ENCODE measurements at regions not wholly inside any gene's neighbourhood (a gene's known extent, or its start where the extent isn't known, plus 50 kb on each side); places are given as distances from the start of the nearest gene placed in this dataset.

DNA sequence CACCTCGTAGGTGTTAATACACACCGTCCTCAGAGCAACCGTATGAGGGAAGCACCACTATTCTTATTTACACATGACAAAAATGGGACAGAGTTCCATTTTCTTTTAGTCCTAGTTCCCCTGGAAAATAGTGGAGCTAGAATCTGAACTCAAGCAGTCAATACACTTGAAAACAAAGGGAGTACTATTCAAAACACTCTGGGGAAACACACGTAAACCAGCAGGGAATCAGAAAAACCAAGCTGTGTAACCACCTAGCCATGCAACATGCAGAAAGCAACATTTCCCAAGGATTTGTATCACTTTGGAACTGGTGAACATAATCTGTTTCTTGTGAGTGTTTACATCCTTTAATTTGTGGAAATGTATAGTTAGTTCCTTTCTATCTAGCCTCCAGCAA is 208.2 kb downstream of the UBE2E3 start:
- no peak overlapping the region for H3K4me3 Mint-ChIP-seq (ENCODE audit: unreplicated experiment)
- H3K27ac Mint-ChIP-seq (ENCODE audit: unreplicated experiment), result no peak overlapping the region
- TF ChIP-seq, protein P1, sequence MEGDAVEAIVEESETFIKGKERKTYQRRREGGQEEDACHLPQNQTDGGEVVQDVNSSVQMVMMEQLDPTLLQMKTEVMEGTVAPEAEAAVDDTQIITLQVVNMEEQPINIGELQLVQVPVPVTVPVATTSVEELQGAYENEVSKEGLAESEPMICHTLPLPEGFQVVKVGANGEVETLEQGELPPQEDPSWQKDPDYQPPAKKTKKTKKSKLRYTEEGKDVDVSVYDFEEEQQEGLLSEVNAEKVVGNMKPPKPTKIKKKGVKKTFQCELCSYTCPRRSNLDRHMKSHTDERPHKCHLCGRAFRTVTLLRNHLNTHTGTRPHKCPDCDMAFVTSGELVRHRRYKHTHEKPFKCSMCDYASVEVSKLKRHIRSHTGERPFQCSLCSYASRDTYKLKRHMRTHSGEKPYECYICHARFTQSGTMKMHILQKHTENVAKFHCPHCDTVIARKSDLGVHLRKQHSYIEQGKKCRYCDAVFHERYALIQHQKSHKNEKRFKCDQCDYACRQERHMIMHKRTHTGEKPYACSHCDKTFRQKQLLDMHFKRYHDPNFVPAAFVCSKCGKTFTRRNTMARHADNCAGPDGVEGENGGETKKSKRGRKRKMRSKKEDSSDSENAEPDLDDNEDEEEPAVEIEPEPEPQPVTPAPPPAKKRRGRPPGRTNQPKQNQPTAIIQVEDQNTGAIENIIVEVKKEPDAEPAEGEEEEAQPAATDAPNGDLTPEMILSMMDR (IDR thresholded peaks at IDR 0.05), result no peak
- H3K36me3 Mint-ChIP-seq (ENCODE audit: low read depth), result no peaks in the 10 kb centered on the region
- DNase-seq (ENCODE audit: low spot score), result no peak
- H3K4me1 Mint-ChIP-seq (ENCODE audit: low read depth), result no peaks in the 10 kb centered on the region
- H3K27me3 Mint-ChIP-seq (ENCODE audit: low read depth), result no peaks in the 10 kb centered on the region
- H3K9me3 Mint-ChIP-seq (ENCODE audit: low read depth), result no peaks in the 10 kb centered on the region

DNA sequence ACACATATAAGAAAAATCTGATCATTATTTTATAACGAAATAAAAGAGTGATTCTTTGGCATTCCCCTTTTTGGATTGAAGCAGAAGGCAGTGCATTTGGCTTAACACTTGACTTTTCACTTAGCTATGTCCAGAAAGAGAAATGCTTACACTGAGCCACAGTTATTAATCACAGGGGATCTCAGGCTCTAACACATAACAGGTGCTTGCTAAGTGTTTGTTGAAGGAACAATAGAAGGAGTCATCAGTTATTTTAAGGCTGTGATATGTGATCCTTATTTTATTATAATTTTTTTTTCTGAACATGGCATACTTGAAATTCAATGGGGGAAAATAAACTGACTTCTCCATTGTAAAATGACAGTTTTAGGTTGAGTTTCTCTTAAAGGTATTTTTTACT is 209.5 kb downstream of the UBE2E3 start:
- no peak for DNase-seq (ENCODE audit: low spot score)
- Mint-ChIP-seq H3K27ac (ENCODE audit: unreplicated experiment) (no peak overlapping the region), H3K4me1 (ENCODE audit: low read depth) (no peaks in the 10 kb centered on the region), H3K36me3 (ENCODE audit: low read depth) (no peaks in the 10 kb centered on the region), H3K4me3 (ENCODE audit: unreplicated experiment) (no peak overlapping the region), H3K9me3 (ENCODE audit: low read depth) (no peaks in the 10 kb centered on the region), H3K27me3 (ENCODE audit: low read depth) (no peaks in the 10 kb centered on the region)
- TF ChIP-seq, protein P1 (IDR thresholded peaks at IDR 0.05), result no peak

DNA sequence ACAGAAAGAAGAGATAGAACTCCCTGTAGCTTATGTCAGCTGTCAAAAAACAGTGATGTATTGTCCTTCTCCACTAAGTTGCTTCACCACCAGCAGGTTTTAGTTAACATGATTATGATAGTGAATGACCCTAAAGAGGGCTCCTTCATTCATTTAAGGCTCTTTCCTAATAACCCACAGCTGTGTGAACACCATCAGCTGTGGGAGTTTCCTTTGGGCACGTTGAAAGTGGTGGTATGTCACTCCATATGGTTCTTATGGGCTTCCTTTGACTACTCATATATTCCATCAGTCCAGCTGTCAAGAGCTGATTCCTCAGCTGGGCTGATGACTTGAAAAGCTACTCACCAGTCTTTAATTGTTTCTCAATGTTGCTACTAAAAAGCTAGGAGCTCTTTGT is 210.3 kb downstream of the UBE2E3 start:
- Mint-ChIP-seq H3K4me1 (ENCODE audit: low read depth) (no peaks in the 10 kb centered on the region), H3K27me3 (ENCODE audit: low read depth) (no peaks in the 10 kb centered on the region), H3K36me3 (ENCODE audit: low read depth) (no peaks in the 10 kb centered on the region), H3K27ac (ENCODE audit: unreplicated experiment) (no peak overlapping the region), H3K4me3 (ENCODE audit: unreplicated experiment) (no peak overlapping the region), H3K9me3 (ENCODE audit: low read depth) (no peaks in the 10 kb centered on the region)
- no peak for DNase-seq (ENCODE audit: low spot score)
- TF ChIP-seq, protein P1 (IDR thresholded peaks at IDR 0.05), result no peak

DNA sequence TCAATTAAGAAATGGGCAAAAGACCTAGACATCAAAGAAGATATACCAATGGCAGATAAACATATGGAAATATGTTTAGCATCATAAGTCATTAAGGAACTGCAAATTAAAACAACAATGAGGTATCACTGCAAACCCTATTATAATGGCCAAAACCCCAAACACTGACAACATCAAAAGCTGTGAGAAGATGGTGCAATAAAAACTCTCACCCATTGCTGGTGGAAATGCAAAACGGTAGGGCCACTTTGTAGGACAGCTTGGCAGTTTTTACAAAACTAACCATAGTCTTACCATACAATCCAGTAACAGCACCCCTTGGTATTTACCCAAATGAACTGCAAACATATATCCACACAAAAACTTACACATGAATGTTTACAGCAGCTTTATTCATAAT is 213.1 kb downstream of the UBE2E3 start:
- H3K36me3 Mint-ChIP-seq (ENCODE audit: low read depth), result no peaks in the 10 kb centered on the region
- no peaks in the 10 kb centered on the region for H3K27me3 Mint-ChIP-seq (ENCODE audit: low read depth)
- TF ChIP-seq, protein P1 (IDR thresholded peaks at IDR 0.05), result no peak
- H3K9me3 Mint-ChIP-seq (ENCODE audit: low read depth), result no peaks in the 10 kb centered on the region
- DNase-seq (ENCODE audit: low spot score), result no peak
- H3K4me3 Mint-ChIP-seq (ENCODE audit: unreplicated experiment), result no peak overlapping the region
- no peaks in the 10 kb centered on the region for H3K4me1 Mint-ChIP-seq (ENCODE audit: low read depth)
- no peak overlapping the region for H3K27ac Mint-ChIP-seq (ENCODE audit: unreplicated experiment)

DNA sequence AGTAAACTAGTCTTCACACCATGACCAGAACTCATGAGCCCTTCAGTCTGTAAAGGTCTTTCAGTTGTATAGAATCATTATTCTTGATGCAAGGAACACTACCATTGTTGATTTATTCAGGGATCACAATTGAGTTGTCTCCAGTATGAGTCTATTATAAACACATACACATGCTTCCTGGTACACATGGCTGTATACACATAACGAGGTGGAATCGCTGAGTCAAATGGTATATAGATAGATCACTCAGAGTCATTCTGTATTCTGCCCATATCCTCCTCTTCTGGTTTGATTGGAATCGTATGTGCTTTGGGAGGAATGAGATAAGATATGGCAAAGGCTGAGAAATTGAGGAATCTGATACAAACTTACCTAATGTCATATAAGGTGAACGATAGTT is 216.0 kb downstream of the UBE2E3 start:
- TF ChIP-seq, protein P1 (IDR thresholded peaks at IDR 0.05), result no peak
- H3K27me3 Mint-ChIP-seq (ENCODE audit: low read depth), result no peaks in the 10 kb centered on the region
- no peaks in the 10 kb centered on the region for H3K36me3 Mint-ChIP-seq (ENCODE audit: low read depth)
- no peak overlapping the region for H3K27ac Mint-ChIP-seq (ENCODE audit: unreplicated experiment)
- H3K4me1 Mint-ChIP-seq (ENCODE audit: low read depth), result no peaks in the 10 kb centered on the region
- no peak for DNase-seq (ENCODE audit: low spot score)
- no peak overlapping the region for H3K4me3 Mint-ChIP-seq (ENCODE audit: unreplicated experiment)
- H3K9me3 Mint-ChIP-seq (ENCODE audit: low read depth), result no peaks in the 10 kb centered on the region

All from chondrocyte (in vitro differentiated cells).